ENCODE measurements at regions not wholly inside any gene's neighbourhood (a gene's known extent, or its start where the extent isn't known, plus 50 kb on each side); places are given as distances from the start of the nearest gene placed in this dataset.

DNA sequence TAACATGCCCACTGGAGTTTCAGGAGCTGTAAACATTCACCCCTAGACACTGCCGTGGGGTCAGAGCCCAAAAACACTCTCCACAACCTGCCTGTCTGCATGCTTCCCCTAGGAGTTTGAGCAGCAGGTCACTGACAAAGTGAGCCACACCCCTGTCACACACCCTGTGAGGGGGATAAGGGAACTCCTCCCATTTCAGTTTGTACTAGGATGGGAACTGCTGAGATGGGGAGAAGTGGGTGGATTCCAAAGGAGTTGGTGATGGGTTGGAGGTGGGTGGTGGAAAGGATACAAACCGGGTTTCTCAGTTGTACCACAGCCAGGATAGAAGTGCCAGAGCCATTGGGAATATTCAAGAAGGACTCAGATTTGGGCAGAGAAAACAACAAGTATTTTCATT is 140.2 kb downstream of the MIS18A start:
- TF ChIP-seq, protein P1, sequence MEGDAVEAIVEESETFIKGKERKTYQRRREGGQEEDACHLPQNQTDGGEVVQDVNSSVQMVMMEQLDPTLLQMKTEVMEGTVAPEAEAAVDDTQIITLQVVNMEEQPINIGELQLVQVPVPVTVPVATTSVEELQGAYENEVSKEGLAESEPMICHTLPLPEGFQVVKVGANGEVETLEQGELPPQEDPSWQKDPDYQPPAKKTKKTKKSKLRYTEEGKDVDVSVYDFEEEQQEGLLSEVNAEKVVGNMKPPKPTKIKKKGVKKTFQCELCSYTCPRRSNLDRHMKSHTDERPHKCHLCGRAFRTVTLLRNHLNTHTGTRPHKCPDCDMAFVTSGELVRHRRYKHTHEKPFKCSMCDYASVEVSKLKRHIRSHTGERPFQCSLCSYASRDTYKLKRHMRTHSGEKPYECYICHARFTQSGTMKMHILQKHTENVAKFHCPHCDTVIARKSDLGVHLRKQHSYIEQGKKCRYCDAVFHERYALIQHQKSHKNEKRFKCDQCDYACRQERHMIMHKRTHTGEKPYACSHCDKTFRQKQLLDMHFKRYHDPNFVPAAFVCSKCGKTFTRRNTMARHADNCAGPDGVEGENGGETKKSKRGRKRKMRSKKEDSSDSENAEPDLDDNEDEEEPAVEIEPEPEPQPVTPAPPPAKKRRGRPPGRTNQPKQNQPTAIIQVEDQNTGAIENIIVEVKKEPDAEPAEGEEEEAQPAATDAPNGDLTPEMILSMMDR (conservative IDR thresholded peaks at IDR 0.05; ENCODE audit: control insufficient read depth, insufficient read depth, low read depth, low read length), result no peak
- no peak overlapping the region for H3K4me3 ChIP-seq (ENCODE audit: control insufficient read depth, low read depth, low read length)
- no peak for DNase-seq (ENCODE audit: low read depth)

DNA sequence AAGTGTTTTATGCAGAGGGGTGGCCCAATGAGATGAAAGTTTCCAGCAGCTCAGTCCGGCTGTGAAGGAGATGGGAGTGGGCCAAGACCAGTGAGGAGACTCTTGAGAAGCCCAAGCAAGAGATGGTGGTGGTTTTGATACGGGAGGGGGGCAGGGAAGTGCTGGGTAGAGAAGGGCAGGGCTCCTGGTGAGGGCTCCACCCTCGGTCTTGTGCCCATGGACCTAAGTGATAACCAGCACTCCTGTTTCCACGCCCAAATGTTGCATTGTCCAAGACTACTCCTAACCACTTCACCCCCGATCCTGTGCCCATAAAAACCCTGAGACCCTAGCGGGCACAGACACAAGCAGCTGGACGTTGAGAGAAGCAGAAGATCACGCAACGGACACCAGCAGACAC is 140.9 kb downstream of the MIS18A start:
- H3K4me3 ChIP-seq (ENCODE audit: control insufficient read depth, low read depth, low read length), result no peak overlapping the region
- DNase-seq (ENCODE audit: low read depth), result no peak
- TF ChIP-seq, protein P1 (conservative IDR thresholded peaks at IDR 0.05; ENCODE audit: control insufficient read depth, insufficient read depth, low read depth, low read length), result no peak

DNA sequence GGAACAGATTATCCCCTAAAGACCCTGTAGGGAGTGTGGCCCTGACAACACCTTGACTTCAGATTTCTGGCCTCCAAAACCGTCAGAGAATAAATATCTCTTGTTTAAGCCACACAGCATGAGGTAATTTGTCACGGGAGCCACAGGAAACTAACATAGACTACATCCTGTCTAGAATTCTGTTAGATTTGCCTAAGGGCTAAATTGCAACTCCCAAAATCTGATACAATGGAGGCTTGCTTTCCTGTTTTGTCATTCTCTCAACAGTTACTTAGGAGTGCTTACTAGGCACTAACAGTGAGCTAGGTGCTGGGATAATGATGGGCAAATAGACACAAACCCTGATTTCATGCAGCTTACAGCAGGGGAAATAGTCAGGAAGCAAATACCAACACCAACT is 141.6 kb downstream of the MIS18A start:
- no peak for DNase-seq (ENCODE audit: low read depth)
- H3K4me3 ChIP-seq (ENCODE audit: control insufficient read depth, low read depth, low read length), result no peak overlapping the region
- TF ChIP-seq, protein P1 (conservative IDR thresholded peaks at IDR 0.05; ENCODE audit: control insufficient read depth, insufficient read depth, low read depth, low read length), result no peak

DNA sequence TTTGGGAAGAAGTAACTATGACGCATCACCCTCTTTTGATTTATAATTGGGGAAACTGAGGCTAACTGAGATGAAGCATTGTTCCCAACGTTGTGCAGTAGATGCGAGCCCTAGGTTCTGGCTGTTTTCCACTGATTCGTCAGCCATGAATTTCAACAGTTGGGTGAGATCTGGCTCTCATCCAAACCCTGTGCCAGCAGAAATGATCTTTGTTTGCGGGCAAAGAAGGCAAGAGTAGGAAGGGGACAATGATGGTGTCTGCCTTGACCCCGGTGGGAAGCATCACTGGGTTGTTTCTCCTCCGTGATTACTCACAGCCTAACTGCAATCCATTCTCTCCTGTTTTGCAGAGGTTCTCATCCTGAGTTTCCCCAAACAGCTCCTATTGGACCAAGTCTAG is 142.3 kb downstream of the MIS18A start:
- no peak for DNase-seq (ENCODE audit: low read depth)
- TF ChIP-seq, protein P1 (conservative IDR thresholded peaks at IDR 0.05; ENCODE audit: control insufficient read depth, insufficient read depth, low read depth, low read length), result no peak
- H3K4me3 ChIP-seq (ENCODE audit: control insufficient read depth, low read depth, low read length), result no peak overlapping the region

DNA sequence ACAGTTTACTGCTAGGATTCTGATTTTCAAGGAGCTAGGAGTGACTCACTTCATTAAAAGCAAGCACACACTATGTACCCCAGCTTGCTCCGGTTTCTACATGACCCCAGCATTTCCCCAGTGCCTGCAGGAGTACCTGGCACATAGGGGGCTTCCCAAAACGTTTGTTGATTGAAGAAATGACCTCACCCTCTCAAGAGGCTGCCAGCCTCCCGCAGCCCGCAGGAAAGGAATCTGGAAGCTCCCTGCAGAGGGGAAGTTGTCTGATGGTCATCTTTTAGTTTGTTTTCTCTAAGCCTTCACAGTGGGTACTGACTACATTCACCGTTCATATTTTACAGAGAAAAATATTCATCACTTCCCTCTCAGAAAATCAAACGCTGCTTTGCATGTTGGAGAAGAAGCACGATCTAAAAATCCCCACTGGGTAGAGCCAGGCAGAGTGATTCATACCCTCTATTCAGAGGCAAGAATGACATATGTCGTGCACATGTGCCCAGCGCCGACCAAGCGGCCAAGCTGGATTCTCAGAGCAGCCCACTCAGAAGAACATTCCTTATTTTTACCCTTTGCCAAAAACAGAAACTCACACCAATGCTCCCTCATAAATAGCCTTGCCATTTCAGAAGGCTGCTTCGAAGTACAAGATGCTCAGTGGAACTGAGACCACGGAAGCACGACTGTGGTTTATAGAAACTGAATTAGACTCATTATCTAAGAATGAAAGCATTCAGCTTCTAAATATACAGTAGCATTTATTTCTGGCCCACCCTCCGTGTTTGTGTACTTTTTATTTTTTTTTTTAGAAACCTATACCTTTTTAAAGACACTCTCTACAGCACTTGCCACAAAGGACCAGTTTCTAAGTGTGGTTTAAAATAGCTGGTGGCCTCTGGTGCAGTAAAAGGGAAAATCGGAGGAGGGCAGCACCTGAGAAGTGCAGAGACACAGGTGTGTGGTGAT is 143.2 kb downstream of the MIS18A start:
- TF ChIP-seq, protein P1 (conservative IDR thresholded peaks at IDR 0.05; ENCODE audit: control insufficient read depth, insufficient read depth, low read depth, low read length), result no peak
- no peak overlapping the region for H3K4me3 ChIP-seq (ENCODE audit: control insufficient read depth, low read depth, low read length)
- DNase-seq (ENCODE audit: low read depth), result peak; percentile 70

DNA sequence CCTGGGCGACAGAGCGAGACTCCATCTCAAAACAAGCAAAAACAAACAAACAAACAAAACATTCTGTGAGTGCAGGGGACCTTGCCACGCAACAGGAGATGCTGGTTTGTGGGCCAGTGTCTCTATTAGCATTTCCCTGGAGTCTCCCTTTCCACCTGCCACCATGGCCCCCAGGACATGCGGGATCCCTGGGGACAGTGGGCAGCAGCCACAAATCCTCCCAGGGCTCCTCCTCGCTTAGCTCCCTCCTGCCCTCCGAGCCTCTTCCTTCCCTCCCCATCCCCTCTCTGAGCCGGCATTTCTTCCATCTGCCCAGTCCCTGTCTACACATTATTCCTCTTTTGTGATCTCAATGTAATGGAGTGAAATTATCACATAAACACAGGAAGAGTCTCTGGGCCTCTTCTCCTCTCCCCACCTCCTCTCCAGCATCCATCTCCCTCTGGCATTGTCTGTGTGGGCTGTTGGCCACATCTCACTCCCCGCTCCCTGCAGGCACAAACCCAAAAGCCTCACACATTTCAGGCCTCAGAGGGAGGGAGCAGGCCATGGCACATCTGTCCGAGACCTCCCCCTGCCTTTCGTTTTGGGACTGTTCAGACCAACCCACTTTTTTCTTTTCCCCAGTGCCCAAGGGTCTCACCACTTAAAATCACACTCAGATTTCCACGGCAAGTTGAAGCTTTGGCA is 144.3 kb downstream of the MIS18A start:
- no peak for DNase-seq (ENCODE audit: low read depth)
- no peak overlapping the region for H3K4me3 ChIP-seq (ENCODE audit: control insufficient read depth, low read depth, low read length)
- TF ChIP-seq, protein P1 (conservative IDR thresholded peaks at IDR 0.05; ENCODE audit: control insufficient read depth, insufficient read depth, low read depth, low read length), result no peak

Measured in fibroblast of mammary gland (primary cell).